GM19397 (cell line): ENCODE measurements at regions not wholly inside any gene's neighbourhood (a gene's known extent, or its start where the extent isn't known, plus 50 kb on each side); places are given as distances from the start of the nearest gene placed in this dataset.
"Not testable (repeated sequence)": the region's sequence is repeated elsewhere in the genome, so short reads cannot be mapped to it uniquely, and the experiment has no call there.

Experiments
- ATAC-seq: cut with Tn5 transposase; IDR thresholded peaks from one replicate; pipeline ENCODE4 v1.9.1; 2021; ENCODE audit warnings: mild to moderate bottlenecking, moderate library complexity; ENCODE audit not compliant: unreplicated experiment

DNA sequence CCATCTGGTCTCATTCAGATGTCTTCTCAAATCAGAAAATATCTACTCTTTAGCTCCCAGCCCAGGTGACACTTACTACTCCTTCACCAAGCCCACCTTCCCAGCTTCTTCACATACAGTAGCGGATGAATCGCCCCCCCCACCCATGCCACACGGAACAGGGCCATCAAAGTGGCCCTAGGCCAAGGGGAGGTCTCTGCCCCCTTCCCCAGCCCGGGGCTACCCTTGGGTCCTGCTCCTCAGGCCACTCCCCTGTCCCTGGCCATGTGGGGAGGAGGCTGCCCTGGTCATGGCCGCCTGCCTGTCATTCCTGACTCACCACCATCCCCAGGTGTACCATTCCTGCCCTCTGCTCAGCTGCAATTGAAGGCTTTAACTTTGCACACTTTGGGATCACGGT is 142.8 kb downstream of the NECTIN1 start:
- ATAC-seq, result no peak

DNA sequence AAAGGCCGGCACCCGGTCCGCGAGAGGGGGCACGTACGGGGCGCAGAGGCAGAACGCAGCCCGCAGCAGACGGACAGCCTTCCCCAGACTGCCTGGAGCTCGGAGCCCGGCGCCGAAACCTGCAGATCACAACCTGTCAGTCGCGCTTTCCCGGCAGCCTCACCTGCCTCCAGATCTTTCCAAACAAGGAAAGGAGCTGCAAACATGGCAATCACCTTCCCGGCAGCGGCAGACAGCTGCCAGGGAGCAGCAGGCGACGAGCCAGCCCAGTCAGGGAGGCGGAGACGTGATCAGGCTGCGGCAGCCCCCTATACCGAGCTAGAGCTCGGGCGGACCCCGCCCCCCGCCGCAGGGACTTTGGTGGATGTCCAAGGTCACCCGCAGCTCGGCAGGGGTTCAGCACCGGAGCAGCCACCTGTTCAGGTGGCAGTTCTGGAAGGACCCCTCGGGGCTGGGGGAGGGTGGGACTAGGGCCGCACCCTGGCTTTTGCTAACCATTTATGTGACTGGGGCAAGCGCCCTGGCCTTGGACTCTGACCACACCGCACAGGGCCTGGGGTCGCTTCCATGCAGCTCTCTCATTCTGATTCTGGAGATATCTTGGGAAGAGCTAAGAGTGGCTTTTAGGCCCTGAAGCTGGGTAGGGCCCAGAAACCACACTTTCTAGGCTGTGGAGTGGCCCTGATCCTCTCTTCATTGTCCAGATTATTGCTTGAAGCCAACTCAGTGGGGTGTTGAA is 143.8 kb downstream of the NECTIN1 start:
- ATAC-seq, result no peak

DNA sequence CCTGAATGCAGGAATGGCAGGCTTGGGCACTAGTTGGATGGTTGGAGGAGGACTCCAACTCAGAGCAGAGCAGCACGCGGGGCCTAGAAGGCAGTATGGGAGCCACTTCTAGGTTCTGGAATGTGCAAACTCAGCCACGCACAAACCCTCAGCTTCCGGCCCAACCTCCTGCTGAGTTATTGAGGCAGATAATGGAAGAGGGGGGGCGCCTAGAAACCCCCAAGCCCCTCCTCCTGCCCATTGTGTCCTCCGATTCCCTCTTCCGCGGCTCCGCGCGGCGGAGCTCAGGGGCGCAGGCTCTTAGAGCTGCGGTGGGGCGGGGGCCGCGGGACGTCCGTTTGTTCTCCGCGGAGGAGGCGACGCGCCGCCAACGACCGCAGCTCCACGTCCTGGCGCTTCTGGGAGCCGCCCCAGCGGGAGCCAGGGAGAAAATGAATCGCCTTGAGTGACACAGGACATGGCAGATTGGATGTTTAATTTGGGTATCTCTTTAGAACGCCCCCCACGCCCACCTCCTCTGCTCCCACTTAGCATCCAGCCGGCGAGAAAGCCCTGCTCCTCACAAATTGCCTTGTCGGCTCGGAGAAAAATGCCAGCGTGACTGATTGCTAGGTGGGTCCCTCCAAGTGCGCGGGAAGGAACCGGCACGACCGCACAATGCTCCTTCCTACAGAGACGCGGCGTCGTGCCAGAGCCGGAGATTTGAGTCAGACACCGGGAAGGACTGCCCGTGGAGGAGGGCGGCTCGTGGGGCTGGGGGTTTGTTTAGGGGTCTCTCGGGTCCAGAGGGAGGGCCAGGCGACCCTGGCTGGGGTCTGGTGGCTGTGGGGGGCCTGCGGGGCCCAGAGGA is 144.6 kb downstream of the NECTIN1 start:
- ATAC-seq, result no peak

DNA sequence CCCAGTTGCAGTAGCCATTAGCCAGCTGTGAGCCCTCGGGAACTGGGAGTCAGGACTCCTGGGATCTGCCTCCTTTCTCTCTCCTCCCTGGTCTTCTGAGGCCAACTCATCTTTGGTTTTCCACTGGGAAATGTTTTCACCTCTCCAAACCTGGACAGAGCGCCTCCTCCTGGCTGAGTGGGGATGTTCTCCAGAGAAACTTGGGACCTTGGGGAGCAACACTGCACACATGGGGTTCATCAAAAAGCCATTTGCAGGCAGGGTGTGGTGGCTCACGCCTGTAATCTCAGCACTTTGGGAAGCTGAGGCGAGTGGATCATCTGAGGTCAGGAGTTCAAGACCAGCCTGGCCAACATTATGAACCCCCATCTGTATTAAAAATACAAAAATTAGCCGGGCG is 145.4 kb downstream of the NECTIN1 start:
- ATAC-seq, result no peak

DNA sequence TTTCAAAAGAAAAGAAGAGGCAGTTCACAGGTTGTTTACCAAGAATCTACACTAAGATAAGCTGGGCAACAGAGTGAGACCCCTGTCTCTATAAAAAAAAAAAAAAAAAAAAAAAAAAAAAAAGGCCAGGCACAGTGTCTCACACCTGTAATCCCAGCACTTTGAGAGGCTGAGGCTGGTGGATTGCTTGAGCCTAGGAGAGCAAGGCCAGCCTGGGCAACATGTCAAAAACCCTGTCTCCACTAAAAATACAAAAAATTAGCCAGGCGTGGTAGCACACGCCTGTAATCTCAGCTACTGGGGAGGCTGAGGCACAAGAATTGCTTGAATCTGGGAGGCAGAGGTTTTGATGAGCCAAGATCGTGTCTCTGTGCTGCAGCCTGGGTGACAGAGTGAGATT is 147.6 kb downstream of the NECTIN1 start:
- ATAC-seq, result not testable (repeated sequence)

DNA sequence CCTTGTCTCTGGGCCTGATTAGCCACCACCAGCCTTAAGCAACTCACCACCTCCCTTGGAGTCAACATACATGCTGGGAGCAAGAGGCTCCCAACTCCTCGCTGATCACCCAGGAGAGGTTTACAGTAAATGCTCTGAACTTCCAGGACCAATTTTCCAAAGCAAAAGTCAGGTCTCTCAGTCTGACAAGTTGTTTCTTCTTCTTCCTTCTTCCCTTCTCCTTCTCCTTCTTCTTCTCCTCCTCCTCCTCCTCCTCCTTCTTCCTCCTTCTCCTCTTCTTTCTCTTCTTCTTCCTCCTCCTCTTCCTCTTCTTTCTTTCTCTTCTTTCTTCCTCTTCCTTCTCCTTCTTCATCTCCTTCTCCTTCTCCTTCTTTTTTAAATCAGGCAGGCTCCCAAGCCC is 148.2 kb downstream of the NECTIN1 start:
- ATAC-seq, result no peak

DNA sequence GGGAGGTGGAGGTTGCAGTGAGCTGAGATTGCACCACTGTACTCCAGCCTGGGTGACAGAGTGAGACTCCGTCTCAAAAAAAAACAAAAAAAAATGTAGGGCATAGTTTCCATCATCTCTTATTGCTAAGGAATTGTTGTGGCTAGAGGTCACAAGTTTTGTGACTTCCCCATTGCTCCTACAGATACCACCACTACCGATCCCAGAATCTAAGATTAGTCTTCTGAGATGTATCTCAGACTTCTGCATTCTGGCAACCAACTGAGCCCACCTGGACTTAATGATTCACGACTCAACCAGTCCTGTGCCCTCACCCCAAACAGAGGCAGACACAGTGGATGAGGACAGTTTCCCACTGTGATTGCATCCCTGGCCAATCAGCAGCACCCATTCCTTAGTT is 148.9 kb downstream of the NECTIN1 start:
- no peak for ATAC-seq

DNA sequence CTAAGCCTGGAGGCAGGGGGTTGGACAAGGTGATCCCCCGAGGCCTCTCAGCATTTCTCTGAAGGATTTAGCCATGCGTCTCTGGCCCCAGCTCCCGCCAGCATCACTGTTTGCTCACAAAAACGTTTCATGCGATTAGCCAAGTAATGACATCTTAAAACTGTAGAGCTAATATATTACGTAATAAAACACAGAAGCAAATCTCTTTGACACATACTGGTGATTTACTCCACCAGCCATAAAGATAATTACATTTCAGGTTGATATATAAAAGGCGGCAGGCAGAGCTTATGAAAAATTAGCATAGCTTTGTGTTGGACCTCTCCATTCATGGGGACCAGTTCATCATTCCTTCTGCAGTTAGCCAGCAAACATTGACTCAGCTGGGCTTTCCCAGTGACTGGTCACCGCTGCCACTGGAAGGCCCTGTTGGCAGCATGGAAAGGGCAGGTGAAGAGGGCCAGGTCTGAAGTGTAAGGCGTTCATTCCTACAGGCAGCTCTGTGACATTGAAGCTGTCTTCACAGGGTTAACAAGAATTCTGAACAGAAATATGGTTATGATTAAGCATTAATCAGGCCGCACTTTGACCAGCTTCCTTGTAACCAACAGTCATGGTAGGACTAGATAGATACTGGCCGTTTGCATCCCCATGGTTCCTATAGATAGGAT is 150.3 kb downstream of the NECTIN1 start:
- ATAC-seq, result no peak

DNA sequence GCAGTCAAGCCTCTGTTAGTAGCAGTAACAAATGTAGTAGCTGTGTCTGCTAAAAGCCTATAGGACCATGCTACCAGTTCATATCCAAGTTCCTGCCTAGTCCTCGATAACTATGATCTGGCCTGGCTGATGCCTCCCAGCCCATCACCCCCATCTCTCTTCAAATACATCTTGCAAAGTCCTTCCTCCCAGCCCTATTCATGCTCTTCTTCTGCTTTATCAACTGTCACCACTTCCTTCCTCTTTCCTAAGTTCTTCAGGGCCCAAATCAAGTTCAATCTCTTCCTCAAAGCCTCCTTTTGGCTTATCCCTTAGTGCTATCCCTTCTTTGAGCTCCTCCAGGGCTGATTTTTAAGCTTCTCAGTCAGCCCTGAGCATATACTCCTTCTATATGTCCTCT is 150.9 kb upstream of the THY1 start:
- no peak for ATAC-seq

DNA sequence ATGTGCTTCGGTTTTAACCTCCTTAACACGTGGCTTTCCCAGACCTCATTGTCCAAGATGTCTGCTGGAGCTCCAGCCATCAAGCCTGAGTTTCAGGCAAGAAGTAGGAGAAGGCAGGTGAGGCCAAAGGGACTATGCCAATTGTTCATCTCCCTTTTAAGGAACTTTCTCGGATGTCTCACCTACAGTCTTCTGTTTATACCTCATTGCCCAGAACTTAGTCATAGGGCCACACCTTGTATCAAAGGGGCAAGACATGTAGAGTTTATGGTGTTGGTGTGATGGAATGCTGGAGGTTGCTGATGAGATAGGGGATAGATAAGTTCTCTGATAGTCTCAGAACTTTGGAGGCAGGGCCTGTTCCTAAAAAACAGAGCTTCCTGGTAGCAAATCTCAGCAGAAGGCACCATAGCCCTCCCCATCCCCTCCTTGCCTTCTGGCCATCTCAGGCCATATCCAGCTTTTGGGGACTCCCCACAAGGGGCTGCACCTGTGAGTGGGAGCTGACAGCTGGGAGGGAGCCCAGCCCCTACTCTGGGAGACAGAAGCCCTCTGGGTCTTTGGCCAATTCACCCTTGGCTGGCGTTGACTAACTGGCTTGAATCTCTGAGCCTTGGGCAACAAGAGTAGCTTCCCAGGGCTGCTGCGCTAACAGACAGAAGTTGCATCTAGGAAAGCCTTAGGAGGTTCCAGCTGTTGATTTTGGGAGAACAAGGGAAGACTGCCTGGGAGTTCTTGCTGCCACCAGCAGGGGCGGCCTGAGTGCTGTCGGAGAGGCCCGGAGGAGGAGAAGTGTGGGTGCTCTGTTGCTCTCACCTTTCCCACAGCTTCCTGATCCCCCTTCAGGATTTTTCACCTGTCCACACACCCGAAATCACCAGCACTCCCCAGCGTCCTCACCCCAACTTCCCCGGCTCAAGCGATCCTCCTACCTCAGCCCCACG is 149.8 kb upstream of the THY1 start:
- no peak for ATAC-seq

DNA sequence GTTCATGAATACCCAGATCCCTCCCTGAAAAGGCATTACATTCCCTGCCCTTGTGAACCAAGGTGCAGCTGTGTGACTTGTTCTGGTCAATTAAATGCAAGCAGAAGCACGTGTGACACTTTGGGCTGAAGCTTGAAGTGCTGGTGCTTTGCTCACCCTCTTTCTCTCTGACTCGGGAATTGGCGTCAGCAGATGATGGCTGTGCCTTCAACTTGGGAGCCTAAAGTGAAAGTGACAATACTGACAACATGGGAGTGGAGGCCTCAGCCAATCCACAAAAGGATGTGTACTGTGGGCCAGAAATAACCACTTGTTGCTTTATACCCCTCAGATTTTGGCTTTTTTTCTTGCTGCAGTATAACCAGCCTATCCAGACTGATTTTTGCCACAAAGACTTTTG is 148.3 kb upstream of the THY1 start:
- ATAC-seq, result no peak

DNA sequence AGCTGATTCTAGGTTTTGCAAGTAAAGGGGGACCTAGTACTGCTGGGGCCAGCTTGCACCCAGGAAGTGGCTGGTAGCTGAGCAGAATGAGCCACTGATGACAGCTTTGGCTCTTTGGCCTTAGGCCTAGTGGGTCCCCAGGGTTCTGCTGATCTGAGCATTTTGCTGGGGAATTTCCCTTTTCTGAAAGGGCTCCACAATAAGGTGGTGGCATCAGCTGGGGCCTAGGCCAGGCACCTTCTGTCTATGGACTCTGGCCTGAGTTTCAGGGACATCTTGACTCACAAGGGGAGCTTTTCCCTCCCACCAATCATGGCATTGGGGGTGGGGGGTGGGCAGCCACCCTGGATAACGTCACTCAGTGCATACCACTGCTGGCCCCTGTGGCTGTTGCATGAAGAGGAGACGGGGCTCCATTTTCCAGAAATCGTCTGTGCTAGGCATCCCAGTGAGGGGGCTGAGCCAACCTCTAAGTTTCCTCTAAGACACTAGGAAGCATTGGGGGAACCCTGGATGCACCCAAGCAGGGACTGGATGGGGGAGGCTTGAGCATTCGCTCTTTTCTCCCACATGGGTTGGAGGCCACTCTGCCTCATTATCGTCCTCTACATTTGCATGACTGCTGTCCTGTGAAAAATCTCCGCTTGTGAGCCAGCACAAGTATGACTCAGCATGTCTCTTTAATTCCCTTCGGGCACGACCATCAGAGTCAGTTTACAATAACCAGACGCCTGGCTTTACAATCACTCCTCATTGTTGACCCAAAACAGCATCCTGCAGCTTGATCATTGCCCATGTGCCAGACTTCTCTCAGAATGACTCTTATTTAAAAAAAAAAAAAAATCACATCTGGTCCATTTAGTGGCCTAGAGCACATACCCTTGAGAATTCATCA is 145.0 kb upstream of the THY1 start:
- ATAC-seq, result peak; percentile 58

DNA sequence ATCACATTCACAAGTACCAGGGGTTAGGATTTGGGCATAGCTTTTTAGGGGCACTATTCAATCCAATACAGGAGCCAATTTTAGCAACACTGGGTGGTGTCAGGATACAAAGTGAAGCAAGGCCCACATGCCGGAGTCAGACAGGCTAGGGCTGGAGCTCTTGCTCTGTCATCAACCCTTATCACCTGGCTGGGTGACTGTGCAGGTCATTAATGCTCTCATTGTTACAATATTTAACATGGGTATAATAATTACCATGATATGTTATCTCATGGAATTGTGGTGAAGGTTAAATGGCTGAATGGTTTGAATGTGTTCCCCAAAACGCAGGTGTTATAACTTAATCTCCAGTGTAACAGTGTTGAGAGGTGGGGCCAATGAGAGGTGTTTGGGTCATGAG is 143.3 kb upstream of the THY1 start:
- no peak for ATAC-seq

DNA sequence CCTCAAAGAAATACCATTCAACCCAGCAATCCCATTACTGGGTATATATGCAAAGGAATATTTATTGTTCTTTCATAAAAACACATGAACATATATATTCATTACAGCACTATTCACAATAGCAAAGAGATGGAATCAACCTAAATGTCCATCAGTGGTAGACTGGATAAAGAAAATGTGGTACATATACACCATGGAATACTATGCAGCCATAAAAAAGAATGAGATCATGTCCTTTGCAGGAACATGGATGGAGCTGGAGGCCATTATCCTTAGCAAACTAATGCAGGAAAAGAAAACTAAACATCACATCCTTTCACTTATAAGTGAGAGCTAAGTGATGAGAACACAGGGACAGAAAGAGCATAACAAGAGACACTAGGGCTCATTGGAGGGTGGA is 142.7 kb upstream of the THY1 start:
- ATAC-seq, result not testable (repeated sequence)

DNA sequence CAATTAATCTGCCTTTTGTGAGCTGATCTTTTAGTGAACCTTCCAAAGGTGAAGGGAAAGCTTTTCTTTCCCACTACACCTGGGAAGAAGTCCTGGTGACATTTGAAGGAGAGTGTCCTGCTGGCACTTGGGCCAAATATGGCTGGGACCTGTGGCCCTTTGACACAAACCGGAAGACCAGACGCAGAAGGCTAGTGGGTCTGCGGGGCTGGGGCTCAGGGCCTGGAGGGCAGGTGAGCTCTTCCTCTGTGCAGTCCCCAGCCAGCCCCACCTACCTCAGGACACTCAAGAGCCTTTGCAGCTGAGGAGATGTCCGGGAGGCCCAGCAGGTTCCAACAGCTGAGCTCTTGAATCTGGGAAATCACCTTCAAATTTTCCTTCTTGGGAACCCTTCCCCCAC is 138.0 kb upstream of the THY1 start:
- no peak for ATAC-seq

DNA sequence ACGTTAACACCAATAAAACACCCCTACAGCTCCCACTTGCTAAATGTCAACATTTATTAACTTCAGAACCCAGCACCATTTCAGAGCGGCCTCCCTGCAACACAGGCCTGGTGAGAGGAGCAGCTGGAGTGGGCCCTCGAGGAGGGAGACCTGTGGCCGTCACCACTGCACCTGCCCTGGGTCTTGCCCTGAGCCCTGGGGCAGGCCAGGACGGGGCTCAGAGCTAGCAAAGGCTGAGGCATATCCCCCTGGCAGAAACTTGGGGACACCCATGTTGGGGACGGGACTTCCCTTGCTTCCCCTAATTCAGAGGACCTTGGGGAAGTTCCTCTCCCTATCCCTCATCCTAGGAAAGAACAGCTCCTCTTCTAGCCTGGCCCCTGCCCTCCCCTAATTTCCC is 137.3 kb upstream of the THY1 start:
- no peak for ATAC-seq

DNA sequence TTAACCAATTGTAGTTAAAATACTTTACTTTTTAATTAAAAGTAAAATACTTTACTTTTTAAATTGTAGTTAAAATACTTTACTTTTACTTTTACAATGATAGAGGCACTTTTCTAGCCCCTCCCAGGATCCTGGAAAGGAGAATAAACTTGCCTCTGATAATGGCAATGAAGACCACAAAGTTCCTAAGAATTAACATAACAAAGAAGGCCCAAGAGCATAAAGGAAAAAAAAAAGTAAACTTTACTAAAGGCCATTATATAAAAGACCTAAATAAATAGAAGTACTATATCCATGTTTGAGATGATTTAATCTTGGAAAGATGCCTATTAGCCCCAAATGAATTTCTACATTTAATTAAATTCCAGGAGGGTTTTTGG is 129.1 kb upstream of the THY1 start:
- ATAC-seq, result no peak

DNA sequence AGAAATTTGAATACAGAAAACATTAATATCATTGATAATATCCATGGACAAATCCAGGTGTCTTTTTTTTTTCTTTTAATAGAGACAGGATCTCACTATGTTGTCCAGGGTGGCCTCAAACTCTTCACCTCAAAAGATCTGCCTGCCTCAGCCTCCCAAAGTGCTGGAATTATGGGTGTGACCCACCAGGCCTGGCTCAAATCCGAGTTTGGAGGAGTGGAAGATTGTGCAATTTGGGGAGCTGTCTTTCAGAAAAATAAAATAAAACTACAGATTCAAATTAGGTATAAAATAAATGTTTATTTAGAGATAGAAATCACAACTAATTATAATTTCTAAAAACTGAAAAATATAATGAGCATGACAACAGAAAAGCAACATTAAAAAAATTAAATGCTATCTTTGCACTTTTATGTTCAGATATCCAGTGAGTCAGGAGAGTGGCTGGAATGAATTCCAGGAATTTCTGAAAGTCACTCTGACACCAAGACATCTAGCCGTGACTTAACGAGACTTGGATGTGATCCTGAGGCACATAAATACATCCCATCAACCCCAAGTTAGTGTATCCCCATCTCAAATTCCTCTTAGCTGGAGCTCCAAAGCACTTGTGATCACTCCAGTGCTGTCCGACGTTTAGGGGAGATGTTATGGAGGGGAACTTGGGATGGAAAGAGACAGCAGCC is 128.6 kb upstream of the THY1 start:
- no peak for ATAC-seq

DNA sequence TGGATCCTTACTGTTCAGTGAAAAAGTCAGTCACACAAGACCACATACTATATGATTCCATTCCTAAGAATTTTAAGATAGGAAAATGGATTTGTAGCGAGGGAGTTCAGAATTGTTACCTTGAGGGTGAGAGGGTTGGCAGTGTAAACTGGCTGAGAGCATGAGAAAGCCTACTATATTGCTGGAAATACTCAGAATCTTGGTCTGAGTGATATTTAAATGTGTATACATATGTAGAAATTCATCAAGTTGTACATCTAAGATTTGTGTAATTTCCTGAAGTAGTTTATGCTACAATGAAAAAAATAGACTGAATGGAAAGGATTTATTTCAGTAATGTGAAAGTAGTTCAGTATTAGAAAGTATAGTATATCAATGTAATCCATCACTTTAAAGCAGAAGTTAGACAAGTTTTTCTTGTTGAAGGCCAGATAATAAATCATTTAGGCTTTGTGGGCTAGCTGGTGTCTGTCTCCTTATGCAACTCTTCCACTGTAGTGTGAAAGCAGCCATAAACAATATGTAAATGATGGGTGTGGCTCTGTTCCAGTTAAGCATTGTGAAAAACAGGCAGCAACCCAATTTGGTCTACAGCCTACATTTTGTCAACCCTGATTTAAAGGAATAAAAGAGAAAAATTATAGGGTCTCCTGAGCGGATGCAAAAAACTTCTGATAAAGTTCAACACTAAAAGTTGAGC is 127.2 kb upstream of the THY1 start:
- ATAC-seq, result no peak
